ENCODE measurements at regions not wholly inside any gene's neighbourhood (a gene's known extent, or its start where the extent isn't known, plus 50 kb on each side); places are given as distances from the start of the nearest gene placed in this dataset.

DNA sequence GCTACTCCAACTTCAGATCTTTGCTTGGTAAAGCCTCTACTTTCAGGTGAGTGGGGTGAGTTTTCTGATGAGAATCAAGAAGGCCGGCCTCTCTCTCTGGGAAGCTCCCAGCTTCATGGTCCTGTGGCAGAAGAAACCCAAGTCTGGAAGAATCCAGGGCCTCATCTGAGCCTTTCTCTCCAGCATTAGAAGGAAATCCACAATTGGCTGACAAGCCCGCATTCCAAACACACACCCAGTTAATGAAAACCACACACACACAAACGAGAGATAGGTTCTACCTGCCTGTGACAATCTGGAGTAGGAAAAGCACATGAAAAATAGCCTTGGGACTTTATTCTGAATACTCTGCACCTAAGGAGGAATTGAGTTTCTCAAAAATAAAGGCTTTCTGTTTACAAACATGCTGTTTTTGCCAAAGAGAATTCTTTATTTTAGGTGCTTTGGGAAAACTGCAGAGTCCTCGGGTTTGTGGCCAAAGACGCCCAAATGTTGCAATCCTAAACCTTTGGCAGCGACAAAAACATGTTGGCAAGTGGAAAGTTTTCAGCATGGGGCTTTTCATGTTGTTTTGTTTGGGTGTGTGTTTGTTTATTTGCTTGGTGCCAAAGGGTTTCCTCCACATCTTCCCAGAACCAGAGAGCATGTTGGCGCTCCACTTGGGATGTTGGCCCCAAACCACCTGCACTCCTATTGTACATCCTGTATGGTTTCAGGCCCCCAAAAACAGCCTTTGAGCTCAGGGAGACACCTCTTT is 216.2 kb downstream of the SETD4 start:
- TF ChIP-seq, protein P1, sequence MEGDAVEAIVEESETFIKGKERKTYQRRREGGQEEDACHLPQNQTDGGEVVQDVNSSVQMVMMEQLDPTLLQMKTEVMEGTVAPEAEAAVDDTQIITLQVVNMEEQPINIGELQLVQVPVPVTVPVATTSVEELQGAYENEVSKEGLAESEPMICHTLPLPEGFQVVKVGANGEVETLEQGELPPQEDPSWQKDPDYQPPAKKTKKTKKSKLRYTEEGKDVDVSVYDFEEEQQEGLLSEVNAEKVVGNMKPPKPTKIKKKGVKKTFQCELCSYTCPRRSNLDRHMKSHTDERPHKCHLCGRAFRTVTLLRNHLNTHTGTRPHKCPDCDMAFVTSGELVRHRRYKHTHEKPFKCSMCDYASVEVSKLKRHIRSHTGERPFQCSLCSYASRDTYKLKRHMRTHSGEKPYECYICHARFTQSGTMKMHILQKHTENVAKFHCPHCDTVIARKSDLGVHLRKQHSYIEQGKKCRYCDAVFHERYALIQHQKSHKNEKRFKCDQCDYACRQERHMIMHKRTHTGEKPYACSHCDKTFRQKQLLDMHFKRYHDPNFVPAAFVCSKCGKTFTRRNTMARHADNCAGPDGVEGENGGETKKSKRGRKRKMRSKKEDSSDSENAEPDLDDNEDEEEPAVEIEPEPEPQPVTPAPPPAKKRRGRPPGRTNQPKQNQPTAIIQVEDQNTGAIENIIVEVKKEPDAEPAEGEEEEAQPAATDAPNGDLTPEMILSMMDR (IDR thresholded peaks at IDR 0.05): no peak
- TF ChIP-seq POLR2A (IDR thresholded peaks at IDR 0.05) (no peak), EP300 (IDR thresholded peaks at IDR 0.05) (peak in 1 of 2 donors; percentile 81)

Measured in tibial nerve (tissue), 4 donors.